HFF-Myc (cell line): ENCODE measurements at regions not wholly inside any gene's neighbourhood (a gene's known extent, or its start where the extent isn't known, plus 50 kb on each side); places are given as distances from the start of the nearest gene placed in this dataset.

Experiments
- DNase-seq: peaks from one replicate; pipeline ENCODE4 v3.0.0-alpha.2; 2011; ENCODE audit warnings: low read depth; ENCODE audit errors: extremely low read depth
- H3K4me3 ChIP-seq: replicated peaks from 2 replicates; pipeline ENCODE4 v1.5.1; 2011; ENCODE audit warnings: low read depth, mild to moderate bottlenecking, control low read depth, low read length
- CTCF ChIP-seq: IDR thresholded peaks from 2 replicates; pipeline ENCODE4 v1.5.1; 2012; ENCODE audit warnings: mild to moderate bottlenecking, low read depth, low read length, control low read depth; ENCODE audit errors: missing control alignments

DNA sequence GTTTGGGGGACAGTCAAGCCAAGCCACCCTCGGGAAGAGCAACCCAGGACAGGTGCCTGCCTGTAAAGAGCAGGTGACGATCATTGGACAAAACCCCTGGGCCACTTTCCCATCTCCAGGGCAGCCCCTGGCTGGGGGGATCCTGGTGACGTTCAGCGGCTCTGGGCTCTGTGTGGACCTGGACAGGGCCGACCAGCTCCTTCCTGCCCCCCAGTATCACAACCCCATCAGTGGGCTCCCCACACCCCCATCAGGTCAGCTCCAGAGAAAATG is 57.3 kb upstream of the ASAP2 start:
- no peak for DNase-seq
- H3K4me3 ChIP-seq = no peak overlapping the region
- no peak for TF ChIP-seq CTCF

DNA sequence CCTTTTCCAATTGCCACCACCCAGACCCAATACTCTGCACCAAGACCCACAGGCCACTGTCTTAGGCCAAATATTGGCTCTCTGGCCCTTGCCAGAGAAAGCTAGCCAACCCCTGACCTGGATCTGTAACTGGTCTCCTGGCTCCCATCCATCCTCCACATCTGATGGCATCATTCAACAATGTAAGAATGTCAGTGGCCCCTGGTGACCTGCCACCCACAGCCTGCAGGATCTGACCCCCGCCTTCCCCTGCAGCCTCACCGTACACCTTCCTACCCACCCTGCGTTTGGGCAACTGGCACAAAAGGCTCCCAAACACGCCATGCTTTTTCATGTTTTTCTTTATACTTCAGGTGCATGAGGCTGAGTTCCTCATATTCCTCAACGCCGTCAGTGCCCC is 60.0 kb upstream of the ASAP2 start:
- TF ChIP-seq CTCF = no peak
- no peak overlapping the region for H3K4me3 ChIP-seq
- no peak for DNase-seq

GRCh38 chr2:9145752-9146430 is 60.7 kb upstream of the ASAP2 start:
- DNase-seq = no peak
- no peak for TF ChIP-seq CTCF
- no peak overlapping the region for H3K4me3 ChIP-seq

- DNase-seq = no peak
- no peak for TF ChIP-seq CTCF
- no peak overlapping the region for H3K4me3 ChIP-seq
Observed at GRCh38 chr2:9145109-9145751, 61.4 kb upstream of the ASAP2 start.

- no peak for TF ChIP-seq CTCF
Observed at GRCh38 chr2:9144617-9145016, 62.0 kb upstream of the ASAP2 start.

DNA sequence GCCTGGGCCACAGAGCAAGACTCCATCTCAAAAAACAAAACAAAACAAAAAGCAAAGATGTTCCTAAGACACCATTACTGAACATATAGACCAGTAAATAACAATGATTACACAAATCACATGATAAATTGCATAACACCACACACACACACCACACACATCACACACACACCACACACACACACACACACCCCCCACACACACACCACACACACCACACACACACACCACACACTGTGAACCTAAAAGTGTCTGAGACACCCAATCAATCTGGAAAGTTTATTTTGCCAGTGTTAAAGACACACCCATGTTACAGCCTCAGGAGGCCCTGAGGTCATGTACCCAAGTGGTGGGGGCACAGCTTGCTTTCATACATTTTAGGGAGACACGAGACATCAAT is 62.6 kb upstream of the ASAP2 start:
- H3K4me3 ChIP-seq = no peak overlapping the region
- no peak for TF ChIP-seq CTCF
- no peak for DNase-seq

More at GRCh38 chr2:9144617-9145016, 62.0 kb upstream of the ASAP2 start:
- DNase-seq = no peak
- no peak overlapping the region for H3K4me3 ChIP-seq
